Left ventricle myocardium inferior (tissue), 1 donor: ENCODE measurements at regions not wholly inside any gene's neighbourhood (a gene's known extent, or its start where the extent isn't known, plus 50 kb on each side); places are given as distances from the start of the nearest gene placed in this dataset.

ENCODE experiments used
- DNase-seq: peaks from one replicate; pipeline ENCODE4 v3.0.0-alpha.2; 2020
- H3K27ac ChIP-seq: fragments of 200-600 bp; replicated peaks from 2 replicates; pipeline ENCODE4 v1.8.0; 2021
- H3K27me3 ChIP-seq: fragments of 200-600 bp; 2 replicates; pipeline ENCODE4 v1.8.0; 2021; ENCODE audit warnings: low read depth
- H3K36me3 ChIP-seq: fragments of 200-600 bp; 2 replicates; pipeline ENCODE4 v1.8.0; 2021
- H3K4me1 ChIP-seq: fragments of 200-600 bp; 2 replicates; pipeline ENCODE4 v1.8.0; 2021
- H3K4me3 ChIP-seq: fragments of 200-600 bp; 2 replicates; pipeline ENCODE4 v1.8.0; 2021; ENCODE audit warnings: mild to moderate bottlenecking, moderate library complexity
- H3K9me3 ChIP-seq: fragments of 200-600 bp; replicated peaks from 2 replicates; pipeline ENCODE4 v1.8.0; 2021
- intact Hi-C: fragments of 100-400 bp; cut with micrococcal nuclease; formaldehyde crosslinking; loops from one replicate; pipeline ENCODE4 v1.11.0; 2022
- TF ChIP-seq, protein P1 (sequence below): fragments of 200-600 bp; IDR thresholded peaks from 2 replicates; pipeline ENCODE4 v1.8.0; 2021; ENCODE audit warnings: antibody characterized with exemption, mild to moderate bottlenecking, borderline replicate concordance
- donor health status: DM: no; HTN: yes; CAD: no; lungs with severe emphysema.

DNA sequence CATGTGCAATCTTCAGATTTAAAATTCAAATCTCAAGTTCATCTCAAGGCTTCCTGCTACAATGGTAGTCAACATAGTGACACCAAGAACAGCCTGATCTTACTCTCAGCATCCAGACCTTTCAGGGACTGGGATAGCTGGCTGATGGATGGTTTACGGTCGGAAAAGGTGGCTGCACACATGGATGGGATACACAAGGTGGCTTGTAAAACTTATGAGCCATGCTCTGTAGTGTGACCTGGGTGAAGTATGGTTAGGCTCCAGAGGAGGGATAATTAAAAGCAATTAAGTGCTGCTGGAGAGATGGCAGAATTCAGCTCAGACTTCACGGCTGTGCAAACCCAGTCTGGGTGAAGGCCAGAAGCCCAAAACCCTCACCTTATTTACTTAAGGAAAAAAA, 379.5 kb downstream of the NFIB start:
- H3K4me3 ChIP-seq, result no peak overlapping the region
- no peaks in the 10 kb centered on the region for H3K36me3 ChIP-seq
- no peaks in the 10 kb centered on the region for H3K27me3 ChIP-seq
- H3K27ac ChIP-seq, result no peak overlapping the region
- intact Hi-C loops, result no loop called here
- H3K9me3 ChIP-seq, result no peaks in the 10 kb centered on the region
- TF ChIP-seq, protein P1, sequence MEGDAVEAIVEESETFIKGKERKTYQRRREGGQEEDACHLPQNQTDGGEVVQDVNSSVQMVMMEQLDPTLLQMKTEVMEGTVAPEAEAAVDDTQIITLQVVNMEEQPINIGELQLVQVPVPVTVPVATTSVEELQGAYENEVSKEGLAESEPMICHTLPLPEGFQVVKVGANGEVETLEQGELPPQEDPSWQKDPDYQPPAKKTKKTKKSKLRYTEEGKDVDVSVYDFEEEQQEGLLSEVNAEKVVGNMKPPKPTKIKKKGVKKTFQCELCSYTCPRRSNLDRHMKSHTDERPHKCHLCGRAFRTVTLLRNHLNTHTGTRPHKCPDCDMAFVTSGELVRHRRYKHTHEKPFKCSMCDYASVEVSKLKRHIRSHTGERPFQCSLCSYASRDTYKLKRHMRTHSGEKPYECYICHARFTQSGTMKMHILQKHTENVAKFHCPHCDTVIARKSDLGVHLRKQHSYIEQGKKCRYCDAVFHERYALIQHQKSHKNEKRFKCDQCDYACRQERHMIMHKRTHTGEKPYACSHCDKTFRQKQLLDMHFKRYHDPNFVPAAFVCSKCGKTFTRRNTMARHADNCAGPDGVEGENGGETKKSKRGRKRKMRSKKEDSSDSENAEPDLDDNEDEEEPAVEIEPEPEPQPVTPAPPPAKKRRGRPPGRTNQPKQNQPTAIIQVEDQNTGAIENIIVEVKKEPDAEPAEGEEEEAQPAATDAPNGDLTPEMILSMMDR, result no peak
- DNase-seq, result no peak
- peaks cover 32% of the 10 kb centered on the region for H3K4me1 ChIP-seq

DNA sequence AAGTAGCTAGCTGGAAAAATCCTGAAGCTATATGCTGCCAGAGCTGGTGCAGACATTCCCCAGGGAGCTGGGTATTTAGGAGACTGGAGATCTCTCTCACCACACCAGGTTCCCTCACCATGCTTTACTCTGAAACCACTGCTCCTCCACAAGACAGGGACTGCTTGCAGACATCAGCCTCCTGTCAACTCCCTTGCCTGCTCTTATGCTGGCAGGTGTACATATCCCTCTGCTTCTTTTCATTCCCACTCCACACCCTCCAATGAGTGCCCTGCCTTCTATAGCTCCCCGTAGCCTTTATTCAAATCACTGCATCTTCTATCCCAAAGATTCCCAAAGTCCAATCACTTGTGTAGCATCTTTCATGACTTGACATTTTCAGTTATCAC, 380.7 kb downstream of the NFIB start:
- Histone ChIP-seq H3K4me1 (peaks cover 26% of the 10 kb centered on the region), H3K4me3 (no peak overlapping the region), H3K9me3 (no peaks in the 10 kb centered on the region), H3K36me3 (no peaks in the 10 kb centered on the region), H3K27ac (peak overlapping the region; percentile 47), H3K27me3 (no peaks in the 10 kb centered on the region)
- intact Hi-C loops, result no loop called here
- no peak for DNase-seq
- TF ChIP-seq, protein P1, result no peak

DNA sequence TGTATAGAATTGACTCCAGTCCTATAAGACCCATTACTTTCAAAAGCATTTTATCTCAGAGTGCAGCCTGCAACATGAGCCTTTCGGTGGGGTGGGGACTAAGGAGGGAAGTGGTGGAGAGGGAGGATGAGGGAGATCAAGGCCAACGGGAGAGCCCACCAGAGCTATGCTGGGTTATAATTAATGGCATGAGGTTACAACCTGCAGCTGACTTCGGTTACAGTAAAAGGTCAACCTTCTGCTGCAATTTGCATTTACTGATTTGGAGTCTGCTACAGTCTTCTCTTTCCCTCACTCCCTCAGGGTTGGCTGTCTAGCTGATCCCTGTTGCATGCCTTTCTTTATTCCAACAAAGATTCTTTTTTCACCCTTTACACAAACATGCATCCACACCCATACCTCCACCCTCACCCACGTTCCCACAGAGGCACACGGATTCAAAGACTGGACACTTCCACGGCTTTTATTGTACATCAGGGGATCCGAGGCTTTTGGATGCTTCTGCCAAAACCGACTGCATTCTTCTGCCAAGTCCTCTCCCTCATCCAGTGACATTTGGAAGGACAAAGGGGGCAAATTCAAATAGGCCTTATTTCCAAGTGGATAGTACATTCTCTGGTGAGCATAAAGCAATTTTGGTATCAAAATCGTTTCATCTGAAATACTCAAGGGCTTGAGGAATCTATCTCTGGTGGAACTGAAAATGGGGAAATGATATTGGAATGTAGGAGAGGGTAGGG, 381.2 kb downstream of the NFIB start:
- H3K27me3 ChIP-seq, result no peaks in the 10 kb centered on the region
- peaks cover 21% of the 10 kb centered on the region for H3K4me1 ChIP-seq
- H3K9me3 ChIP-seq, result no peaks in the 10 kb centered on the region
- no peaks in the 10 kb centered on the region for H3K36me3 ChIP-seq
- H3K27ac ChIP-seq, result peak overlapping the region; percentile 47
- DNase-seq, result no peak
- intact Hi-C loops, result no loop called here
- H3K4me3 ChIP-seq, result no peak overlapping the region
- TF ChIP-seq, protein P1, result no peak

DNA sequence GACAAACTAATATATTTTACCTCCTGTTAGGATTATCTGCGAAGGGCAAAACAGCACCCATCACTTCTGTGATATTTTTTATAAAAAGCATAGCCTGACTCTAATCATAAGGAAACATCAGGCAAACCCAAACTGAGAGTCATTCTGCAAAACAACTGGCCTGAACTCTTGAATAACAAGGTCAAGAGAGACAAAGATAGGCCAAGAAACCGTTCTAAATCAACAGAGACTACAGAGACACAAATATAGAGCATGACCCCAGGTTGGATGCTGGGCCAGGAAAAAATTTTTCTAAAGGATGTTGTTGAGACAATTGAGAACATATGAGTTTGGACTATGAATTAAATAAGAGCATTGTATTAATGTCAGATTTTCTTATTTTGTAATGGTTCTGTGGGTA, 384.9 kb downstream of the NFIB start:
- H3K27me3 ChIP-seq, result no peaks in the 10 kb centered on the region
- intact Hi-C loops, result no loop called here

DNA sequence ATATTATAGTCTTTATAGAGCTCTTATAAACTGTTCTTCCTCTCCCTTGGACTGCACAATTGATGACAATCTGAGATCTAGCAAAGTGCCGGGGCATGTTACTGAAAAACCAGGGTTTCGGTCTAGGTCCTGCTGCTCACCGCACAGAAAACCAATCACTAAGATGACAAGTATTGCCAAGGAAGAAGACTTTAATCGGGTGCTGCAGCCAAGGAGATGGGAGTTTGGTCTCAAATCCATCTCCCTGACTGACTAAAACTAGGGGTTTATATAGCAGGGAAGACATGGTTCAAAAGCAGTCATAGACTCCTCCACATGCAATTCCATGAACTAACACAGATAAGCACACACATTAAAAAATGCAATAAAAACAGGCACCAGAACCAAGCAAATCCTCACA, 390.6 kb downstream of the NFIB start:
- intact Hi-C loops, result no loop called here
- TF ChIP-seq, protein P1, result no peak

More for the DNA sequence above, 384.9 kb downstream of the NFIB start:
- Histone ChIP-seq H3K4me3 (no peak overlapping the region), H3K36me3 (no peaks in the 10 kb centered on the region), H3K27ac (no peak overlapping the region), H3K4me1 (peaks cover 21% of the 10 kb centered on the region), H3K9me3 (no peaks in the 10 kb centered on the region)
- DNase-seq, result no peak
- TF ChIP-seq, protein P1, result no peak

More for the DNA sequence above, 390.6 kb downstream of the NFIB start:
- H3K27ac ChIP-seq, result no peak overlapping the region
- H3K4me3 ChIP-seq, result no peak overlapping the region
- H3K9me3 ChIP-seq, result peaks cover 7% of the 10 kb centered on the region
- DNase-seq, result no peak
- H3K36me3 ChIP-seq, result no peaks in the 10 kb centered on the region
- H3K27me3 ChIP-seq, result no peaks in the 10 kb centered on the region
- H3K4me1 ChIP-seq, result peaks cover 7% of the 10 kb centered on the region
